Right lobe of liver (tissue), 6 donors: ENCODE measurements at regions not wholly inside any gene's neighbourhood (a gene's known extent, or its start where the extent isn't known, plus 50 kb on each side); places are given as distances from the start of the nearest gene placed in this dataset.
A peak's percentile ranks its signal among the peaks of the same experiment; 100 is the strongest.

Source experiments
- ATAC-seq, 4 donors: fragments of 200-7000 bp; cut with Tn5 transposase; one replicate each; pipeline ENCODE4 v1.9.1; 2020; ENCODE audit warnings: mild to moderate bottlenecking in 4 of 4, moderate library complexity in 4 of 4
- DNase-seq, 3 donors: peaks; one replicate each; pipeline ENCODE4 v3.0.0-alpha.2; 2020
- H3K27ac ChIP-seq, 3 donors: fragments of 200-600 bp; one replicate each; pipeline ENCODE4 v1.8.0; 2022
- H3K27me3 ChIP-seq, 2 donors: fragments of 200-600 bp; one replicate each; pipeline ENCODE4 v1.8.0; 2022
- H3K36me3 ChIP-seq, 4 donors: fragments of 200-600 bp; sonication (generic) in 1 of 4; one replicate each; pipeline versions ENCODE4 v1.5.1 to v1.8.0; 2017 to 2022; ENCODE audit warnings: control low read depth in 1 of 4
- H3K4me1 ChIP-seq, 4 donors: fragments of 200-600 bp; sonication (generic) in 1 of 4; one replicate each; pipeline versions ENCODE4 v1.5.1 to v1.8.0; 2017 to 2022; ENCODE audit warnings: control low read depth in 1 of 4
- H3K4me3 ChIP-seq, 3 donors: fragments of 200-600 bp; one replicate each; pipeline ENCODE4 v1.8.0; 2022
- H3K9me3 ChIP-seq, 4 donors: fragments of 200-600 bp; sonication (generic) in 1 of 4; one replicate each; pipeline versions ENCODE4 v1.5.1 to v1.8.0; 2017 to 2022; ENCODE audit warnings: control low read depth in 1 of 4
- CTCF ChIP-seq, 4 donors: fragments of 200-600 bp in 3 of 4; fragments of 450-650 bp in 1 of 4; IDR thresholded peaks; one replicate each; pipeline versions ENCODE4 v1.5.1 to v1.8.0; 2016 to 2022; ENCODE audit warnings: antibody characterized with exemption in 4 of 4, mild to moderate bottlenecking in 2 of 4
- POLR2A ChIP-seq: fragments of 450-650 bp; IDR thresholded peaks from one replicate; pipeline ENCODE4 v1.6.1; 2017; ENCODE audit warnings: antibody characterized with exemption, mild to moderate bottlenecking
- WGBS: methylation state at CpG from one replicate; pipeline ENCODE4 v1.1.6; 2018; ENCODE audit warnings: low coverage, low lambda C conversion rate; ENCODE audit not compliant: insufficient coverage; ENCODE audit errors: missing lambda C conversion rate; 5-methylcytosine and 5-hydroxymethylcytosine counted together
- intact Hi-C, 2 donors: fragments of 100-400 bp; cut with DNase I; formaldehyde crosslinking; loops; one replicate each; pipeline versions ENCODE4 v1.11.2 to v1.14.1; 2022
- donor health status: DM: no; HTN: yes; CAD: no.
- donor health status: DM: no; HTN: no; CAD: no.
- donor health status: DM: no; HTN: no; CAD: no.
- donor health status: DM: no; HTN: yes; CAD: no.
- donor health status: DM: no; HTN: yes; CAD: no.

DNA sequence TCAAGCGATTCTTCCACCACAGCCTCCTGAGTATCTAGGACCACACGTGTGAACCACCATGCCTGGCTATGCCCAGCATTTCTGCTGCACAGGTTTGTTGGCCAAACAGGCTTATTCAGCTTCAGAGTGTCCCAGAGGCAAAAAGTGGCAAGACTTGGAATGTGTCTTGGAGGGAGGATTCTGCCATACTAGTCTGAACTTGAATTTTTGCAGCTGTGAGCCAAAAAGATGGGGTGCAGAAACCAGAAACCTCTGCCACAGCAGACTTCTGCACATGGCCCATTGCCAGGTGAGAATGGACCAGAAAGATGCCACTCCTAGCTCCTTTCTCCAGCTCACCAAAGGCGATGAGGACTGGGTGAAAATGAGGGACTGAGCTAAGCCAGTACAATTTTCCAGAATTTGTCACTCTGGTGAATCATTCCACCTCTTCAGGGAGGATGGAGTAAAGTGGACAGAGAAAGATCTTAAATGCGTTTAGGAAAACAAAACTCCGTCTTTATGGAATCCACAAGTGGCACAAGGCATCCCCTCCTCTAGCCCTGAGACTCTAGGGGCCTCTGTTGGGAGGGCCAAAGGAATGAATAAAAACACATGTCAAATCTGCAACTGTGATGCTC is 369.1 kb upstream of the CLNK start:
- TF ChIP-seq POLR2A (no peak), CTCF (IDR thresholded peaks at IDR 0.05) (no peak)
- no peak overlapping the region for H3K27ac ChIP-seq
- no peaks in the 10 kb centered on the region for H3K9me3 ChIP-seq
- H3K4me1 ChIP-seq, result no peaks in the 10 kb centered on the region
- no peaks in the 10 kb centered on the region for H3K27me3 ChIP-seq
- ATAC-seq (no peak), DNase-seq (no peak)
- 57% methylated on average over 5 of the region's 5 CpGs for WGBS
- no peak overlapping the region for H3K4me3 ChIP-seq
- no peaks in the 10 kb centered on the region for H3K36me3 ChIP-seq
- intact Hi-C loops, result no loop called here

DNA sequence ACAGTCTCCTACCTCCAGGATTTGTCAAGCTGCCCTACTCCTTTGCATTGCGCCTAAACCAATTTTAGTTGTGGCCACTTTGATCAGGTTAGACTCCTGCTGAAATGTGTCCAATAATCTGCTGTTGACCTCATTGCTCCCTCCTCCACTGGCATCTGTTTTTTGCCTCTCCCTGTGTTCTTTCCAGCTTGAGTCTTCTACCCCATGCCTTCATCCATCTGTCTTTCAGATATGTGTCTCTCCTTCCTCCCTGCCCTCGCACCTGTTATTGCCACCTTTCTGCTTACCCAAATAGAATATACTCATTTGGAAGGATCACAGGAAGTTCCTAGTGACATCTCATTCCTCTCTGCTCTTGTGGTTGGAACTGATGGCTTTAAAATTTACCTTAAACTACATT is 366.6 kb upstream of the CLNK start:
- intact Hi-C loops, result no loop called here
- no peak for DNase-seq
- WGBS, result 38% methylated on average over 1 of the region's 2 CpGs
- Histone ChIP-seq H3K4me3 (no peak overlapping the region), H3K27me3 (no peaks in the 10 kb centered on the region), H3K36me3 (no peaks in the 10 kb centered on the region), H3K9me3 (no peaks in the 10 kb centered on the region), H3K27ac (no peak overlapping the region), H3K4me1 (no peaks in the 10 kb centered on the region)
- ATAC-seq, result no peak
- no peak for TF ChIP-seq POLR2A
- TF ChIP-seq CTCF (IDR thresholded peaks at IDR 0.05), result no peak

DNA sequence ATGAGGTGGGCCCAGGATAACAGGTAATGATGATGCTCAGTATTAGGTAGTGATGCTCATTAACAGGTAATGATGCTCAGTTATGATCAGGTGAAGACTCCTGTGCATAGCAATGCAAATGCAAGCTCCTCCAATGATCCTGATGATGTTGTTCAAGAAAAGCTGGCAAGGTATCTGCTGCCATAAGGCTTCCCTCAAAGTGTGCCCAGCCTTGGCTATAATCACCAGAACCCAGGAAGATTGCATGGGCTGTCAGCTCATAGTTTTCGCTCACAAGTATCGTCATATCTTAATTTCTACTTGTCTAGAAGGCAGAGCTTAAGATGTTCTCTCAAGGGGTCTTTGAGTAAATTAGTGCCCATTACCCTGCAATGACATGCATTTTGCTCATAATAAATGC is 366.2 kb upstream of the CLNK start:
- no peak overlapping the region for H3K27ac ChIP-seq
- no peaks in the 10 kb centered on the region for H3K27me3 ChIP-seq
- WGBS, result 86% methylated on average over 2 of the region's 2 CpGs
- no peaks in the 10 kb centered on the region for H3K4me1 ChIP-seq
- no peak for TF ChIP-seq POLR2A
- TF ChIP-seq CTCF (IDR thresholded peaks at IDR 0.05), result no peak
- H3K4me3 ChIP-seq, result no peak overlapping the region
- ATAC-seq (no peak), DNase-seq (no peak)
- intact Hi-C loops, result no loop called here
- no peaks in the 10 kb centered on the region for H3K9me3 ChIP-seq
- no peaks in the 10 kb centered on the region for H3K36me3 ChIP-seq

DNA sequence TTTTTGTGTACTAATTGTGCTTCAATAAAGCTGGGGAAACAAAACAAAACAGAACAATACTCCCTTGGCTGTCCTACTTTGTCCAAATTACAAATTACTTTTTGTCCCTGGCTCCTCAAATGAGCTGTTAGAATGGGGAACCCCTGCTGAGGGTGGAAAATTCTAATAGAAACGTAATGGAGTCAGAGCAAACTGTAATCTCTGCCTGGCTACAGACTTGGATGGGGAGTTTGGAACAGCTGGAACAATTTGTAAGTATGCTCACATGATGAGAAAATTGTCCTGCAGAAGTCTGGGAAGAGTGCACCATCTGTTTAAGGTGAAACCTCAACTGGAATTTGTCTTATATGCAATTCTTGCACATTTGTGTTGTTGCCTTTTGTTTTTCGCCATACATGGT is 364.4 kb upstream of the CLNK start:
- H3K27me3 ChIP-seq, result no peaks in the 10 kb centered on the region
- H3K4me3 ChIP-seq, result no peak overlapping the region
- no peak overlapping the region for H3K27ac ChIP-seq
- TF ChIP-seq POLR2A (no peak), CTCF (IDR thresholded peaks at IDR 0.05) (no peak)
- H3K4me1 ChIP-seq, result no peaks in the 10 kb centered on the region
- H3K9me3 ChIP-seq, result no peaks in the 10 kb centered on the region
- DNase-seq (no peak), ATAC-seq (no peak)
- intact Hi-C loops, result no loop called here
- H3K36me3 ChIP-seq, result no peaks in the 10 kb centered on the region
- 39% methylated on average over 2 of the region's 2 CpGs for WGBS

GRCh38 chr4:11042760-11043159 is 358.2 kb upstream of the CLNK start:
- H3K27ac ChIP-seq, result no peak overlapping the region
- ATAC-seq, result peak in 3 of 4 donors; percentile 28 to 45 (median 38)
- no peaks in the 10 kb centered on the region for H3K27me3 ChIP-seq
- TF ChIP-seq CTCF (IDR thresholded peaks at IDR 0.05) (no peak), POLR2A (no peak)
- H3K4me1 ChIP-seq, result no peaks in the 10 kb centered on the region
- H3K4me3 ChIP-seq, result no peak overlapping the region
- H3K9me3 ChIP-seq, result no peaks in the 10 kb centered on the region
- intact Hi-C loops, result no loop called here
- WGBS, result 31% methylated on average over 3 of the region's 3 CpGs
- H3K36me3 ChIP-seq, result no peaks in the 10 kb centered on the region
- DNase-seq, result no peak
